ENCODE measurements at regions not wholly inside any gene's neighbourhood (a gene's known extent, or its start where the extent isn't known, plus 50 kb on each side); places are given as distances from the start of the nearest gene placed in this dataset.
"Not testable (repeated sequence)": the region's sequence is repeated elsewhere in the genome, so short reads cannot be mapped to it uniquely, and the experiment has no call there.

DNA sequence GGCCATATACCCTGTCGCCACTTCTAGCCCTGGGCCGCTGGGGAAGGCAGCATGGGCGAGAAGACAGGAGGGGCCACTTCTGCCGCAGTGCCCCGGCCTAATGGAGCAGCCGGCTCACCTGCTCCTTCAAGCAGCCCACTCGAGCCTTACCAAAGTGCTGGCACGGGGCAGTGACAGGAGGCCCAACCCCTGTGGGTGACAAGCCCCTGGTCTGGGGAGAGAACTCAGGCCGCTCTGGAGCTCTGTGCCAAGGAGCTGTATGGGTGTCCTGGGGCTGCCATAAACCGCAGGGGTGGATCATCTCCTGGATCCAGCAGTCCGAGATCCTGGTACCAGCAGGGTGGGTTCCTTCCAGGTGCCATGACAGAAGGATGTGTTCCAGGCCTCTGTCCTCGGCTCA is 3029.0 kb upstream of the TEKT4 start:
- TF ChIP-seq ZNF132 (tag by site-specific recombination; IDR thresholded peaks at IDR 0.05; ENCODE audit: borderline replicate concordance); YY1 (tag by site-specific recombination; IDR thresholded peaks at IDR 0.05); ZNF747 (tag by site-specific recombination; IDR thresholded peaks at IDR 0.05); ZNF660 (tag by site-specific recombination; IDR thresholded peaks at IDR 0.05); ZNF23 (tag by site-specific recombination; IDR thresholded peaks at IDR 0.05; ENCODE audit: borderline replicate concordance); TCF7L2 (IDR thresholded peaks at IDR 0.05; ENCODE audit: borderline replicate concordance, low read depth, low read length); ZEB2 (tag by site-specific recombination; IDR thresholded peaks at IDR 0.05); ZNF394 (tag by site-specific recombination; IDR thresholded peaks at IDR 0.05; ENCODE audit: borderline replicate concordance): not testable (repeated sequence)
- TF ChIP-seq, protein P1, sequence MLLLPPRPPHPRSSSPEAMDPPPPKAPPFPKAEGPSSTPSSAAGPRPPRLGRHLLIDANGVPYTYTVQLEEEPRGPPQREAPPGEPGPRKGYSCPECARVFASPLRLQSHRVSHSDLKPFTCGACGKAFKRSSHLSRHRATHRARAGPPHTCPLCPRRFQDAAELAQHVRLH (tag by site-specific recombination; IDR thresholded peaks at IDR 0.05): not testable (repeated sequence)
- TF ChIP-seq, protein P2, sequence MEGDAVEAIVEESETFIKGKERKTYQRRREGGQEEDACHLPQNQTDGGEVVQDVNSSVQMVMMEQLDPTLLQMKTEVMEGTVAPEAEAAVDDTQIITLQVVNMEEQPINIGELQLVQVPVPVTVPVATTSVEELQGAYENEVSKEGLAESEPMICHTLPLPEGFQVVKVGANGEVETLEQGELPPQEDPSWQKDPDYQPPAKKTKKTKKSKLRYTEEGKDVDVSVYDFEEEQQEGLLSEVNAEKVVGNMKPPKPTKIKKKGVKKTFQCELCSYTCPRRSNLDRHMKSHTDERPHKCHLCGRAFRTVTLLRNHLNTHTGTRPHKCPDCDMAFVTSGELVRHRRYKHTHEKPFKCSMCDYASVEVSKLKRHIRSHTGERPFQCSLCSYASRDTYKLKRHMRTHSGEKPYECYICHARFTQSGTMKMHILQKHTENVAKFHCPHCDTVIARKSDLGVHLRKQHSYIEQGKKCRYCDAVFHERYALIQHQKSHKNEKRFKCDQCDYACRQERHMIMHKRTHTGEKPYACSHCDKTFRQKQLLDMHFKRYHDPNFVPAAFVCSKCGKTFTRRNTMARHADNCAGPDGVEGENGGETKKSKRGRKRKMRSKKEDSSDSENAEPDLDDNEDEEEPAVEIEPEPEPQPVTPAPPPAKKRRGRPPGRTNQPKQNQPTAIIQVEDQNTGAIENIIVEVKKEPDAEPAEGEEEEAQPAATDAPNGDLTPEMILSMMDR (tag by site-specific recombination; IDR thresholded peaks at IDR 0.05): not testable (repeated sequence)
- TF ChIP-seq, protein P3, sequence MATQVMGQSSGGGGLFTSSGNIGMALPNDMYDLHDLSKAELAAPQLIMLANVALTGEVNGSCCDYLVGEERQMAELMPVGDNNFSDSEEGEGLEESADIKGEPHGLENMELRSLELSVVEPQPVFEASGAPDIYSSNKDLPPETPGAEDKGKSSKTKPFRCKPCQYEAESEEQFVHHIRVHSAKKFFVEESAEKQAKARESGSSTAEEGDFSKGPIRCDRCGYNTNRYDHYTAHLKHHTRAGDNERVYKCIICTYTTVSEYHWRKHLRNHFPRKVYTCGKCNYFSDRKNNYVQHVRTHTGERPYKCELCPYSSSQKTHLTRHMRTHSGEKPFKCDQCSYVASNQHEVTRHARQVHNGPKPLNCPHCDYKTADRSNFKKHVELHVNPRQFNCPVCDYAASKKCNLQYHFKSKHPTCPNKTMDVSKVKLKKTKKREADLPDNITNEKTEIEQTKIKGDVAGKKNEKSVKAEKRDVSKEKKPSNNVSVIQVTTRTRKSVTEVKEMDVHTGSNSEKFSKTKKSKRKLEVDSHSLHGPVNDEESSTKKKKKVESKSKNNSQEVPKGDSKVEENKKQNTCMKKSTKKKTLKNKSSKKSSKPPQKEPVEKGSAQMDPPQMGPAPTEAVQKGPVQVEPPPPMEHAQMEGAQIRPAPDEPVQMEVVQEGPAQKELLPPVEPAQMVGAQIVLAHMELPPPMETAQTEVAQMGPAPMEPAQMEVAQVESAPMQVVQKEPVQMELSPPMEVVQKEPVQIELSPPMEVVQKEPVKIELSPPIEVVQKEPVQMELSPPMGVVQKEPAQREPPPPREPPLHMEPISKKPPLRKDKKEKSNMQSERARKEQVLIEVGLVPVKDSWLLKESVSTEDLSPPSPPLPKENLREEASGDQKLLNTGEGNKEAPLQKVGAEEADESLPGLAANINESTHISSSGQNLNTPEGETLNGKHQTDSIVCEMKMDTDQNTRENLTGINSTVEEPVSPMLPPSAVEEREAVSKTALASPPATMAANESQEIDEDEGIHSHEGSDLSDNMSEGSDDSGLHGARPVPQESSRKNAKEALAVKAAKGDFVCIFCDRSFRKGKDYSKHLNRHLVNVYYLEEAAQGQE (tag by site-specific recombination; IDR thresholded peaks at IDR 0.05): not testable (repeated sequence)
- TF ChIP-seq, protein P4, sequence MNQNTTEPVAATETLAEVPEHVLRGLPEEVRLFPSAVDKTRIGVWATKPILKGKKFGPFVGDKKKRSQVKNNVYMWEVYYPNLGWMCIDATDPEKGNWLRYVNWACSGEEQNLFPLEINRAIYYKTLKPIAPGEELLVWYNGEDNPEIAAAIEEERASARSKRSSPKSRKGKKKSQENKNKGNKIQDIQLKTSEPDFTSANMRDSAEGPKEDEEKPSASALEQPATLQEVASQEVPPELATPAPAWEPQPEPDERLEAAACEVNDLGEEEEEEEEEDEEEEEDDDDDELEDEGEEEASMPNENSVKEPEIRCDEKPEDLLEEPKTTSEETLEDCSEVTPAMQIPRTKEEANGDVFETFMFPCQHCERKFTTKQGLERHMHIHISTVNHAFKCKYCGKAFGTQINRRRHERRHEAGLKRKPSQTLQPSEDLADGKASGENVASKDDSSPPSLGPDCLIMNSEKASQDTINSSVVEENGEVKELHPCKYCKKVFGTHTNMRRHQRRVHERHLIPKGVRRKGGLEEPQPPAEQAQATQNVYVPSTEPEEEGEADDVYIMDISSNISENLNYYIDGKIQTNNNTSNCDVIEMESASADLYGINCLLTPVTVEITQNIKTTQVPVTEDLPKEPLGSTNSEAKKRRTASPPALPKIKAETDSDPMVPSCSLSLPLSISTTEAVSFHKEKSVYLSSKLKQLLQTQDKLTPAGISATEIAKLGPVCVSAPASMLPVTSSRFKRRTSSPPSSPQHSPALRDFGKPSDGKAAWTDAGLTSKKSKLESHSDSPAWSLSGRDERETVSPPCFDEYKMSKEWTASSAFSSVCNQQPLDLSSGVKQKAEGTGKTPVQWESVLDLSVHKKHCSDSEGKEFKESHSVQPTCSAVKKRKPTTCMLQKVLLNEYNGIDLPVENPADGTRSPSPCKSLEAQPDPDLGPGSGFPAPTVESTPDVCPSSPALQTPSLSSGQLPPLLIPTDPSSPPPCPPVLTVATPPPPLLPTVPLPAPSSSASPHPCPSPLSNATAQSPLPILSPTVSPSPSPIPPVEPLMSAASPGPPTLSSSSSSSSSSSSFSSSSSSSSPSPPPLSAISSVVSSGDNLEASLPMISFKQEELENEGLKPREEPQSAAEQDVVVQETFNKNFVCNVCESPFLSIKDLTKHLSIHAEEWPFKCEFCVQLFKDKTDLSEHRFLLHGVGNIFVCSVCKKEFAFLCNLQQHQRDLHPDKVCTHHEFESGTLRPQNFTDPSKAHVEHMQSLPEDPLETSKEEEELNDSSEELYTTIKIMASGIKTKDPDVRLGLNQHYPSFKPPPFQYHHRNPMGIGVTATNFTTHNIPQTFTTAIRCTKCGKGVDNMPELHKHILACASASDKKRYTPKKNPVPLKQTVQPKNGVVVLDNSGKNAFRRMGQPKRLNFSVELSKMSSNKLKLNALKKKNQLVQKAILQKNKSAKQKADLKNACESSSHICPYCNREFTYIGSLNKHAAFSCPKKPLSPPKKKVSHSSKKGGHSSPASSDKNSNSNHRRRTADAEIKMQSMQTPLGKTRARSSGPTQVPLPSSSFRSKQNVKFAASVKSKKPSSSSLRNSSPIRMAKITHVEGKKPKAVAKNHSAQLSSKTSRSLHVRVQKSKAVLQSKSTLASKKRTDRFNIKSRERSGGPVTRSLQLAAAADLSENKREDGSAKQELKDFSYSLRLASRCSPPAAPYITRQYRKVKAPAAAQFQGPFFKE (tag by site-specific recombination; IDR thresholded peaks at IDR 0.05; ENCODE audit: borderline replicate concordance): not testable (repeated sequence)
